Kidney capillary endothelial cell (primary cell): ENCODE measurements at regions not wholly inside any gene's neighbourhood (a gene's known extent, or its start where the extent isn't known, plus 50 kb on each side); places are given as distances from the start of the nearest gene placed in this dataset.
"Not testable (repeated sequence)": the region's sequence is repeated elsewhere in the genome, so short reads cannot be mapped to it uniquely, and the experiment has no call there.

Experiments used
- DNase-seq: peaks from one replicate; pipeline ENCODE4 v3.0.0-alpha.2; 2018; ENCODE audit warnings: low spot score

DNA sequence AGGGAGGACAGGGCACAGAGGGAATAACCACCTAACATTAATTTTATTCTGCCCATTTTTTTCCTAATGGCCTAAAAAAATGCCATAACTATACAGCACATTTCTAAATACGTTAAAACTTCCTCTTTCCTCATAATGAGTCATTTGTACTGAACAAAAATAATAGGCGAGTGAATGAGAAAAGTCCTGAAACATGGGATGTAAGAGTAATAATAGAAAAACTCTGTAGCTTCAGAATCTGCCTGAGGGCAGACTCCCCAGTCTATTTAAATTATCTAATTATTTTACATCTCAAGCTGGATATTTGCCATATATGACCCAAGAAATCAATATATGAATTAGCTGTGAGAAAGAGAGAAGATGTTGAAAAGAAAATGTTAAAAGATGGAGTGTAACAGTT lies 285.1 kb downstream of the TMX3 start:
- peak; percentile 26 for DNase-seq

DNA sequence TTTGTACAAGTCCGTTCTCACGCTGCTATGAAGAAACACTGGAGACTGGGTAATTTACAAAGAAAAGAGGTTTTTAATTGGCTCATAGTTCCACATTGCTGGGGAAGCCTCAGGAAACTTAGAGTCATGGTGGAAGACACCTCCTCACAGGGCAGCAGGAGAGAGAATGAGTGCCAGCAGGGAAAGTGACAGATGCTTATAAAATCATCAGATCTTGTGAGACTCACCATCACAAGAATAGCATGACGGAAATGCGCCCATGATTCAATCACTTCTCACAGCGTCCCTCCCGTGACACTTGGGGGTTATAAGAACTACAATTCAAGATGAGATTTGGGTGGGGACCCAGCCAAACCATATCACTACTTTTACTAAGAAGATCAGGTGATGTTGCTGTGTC lies 285.8 kb downstream of the TMX3 start:
- DNase-seq: no peak

DNA sequence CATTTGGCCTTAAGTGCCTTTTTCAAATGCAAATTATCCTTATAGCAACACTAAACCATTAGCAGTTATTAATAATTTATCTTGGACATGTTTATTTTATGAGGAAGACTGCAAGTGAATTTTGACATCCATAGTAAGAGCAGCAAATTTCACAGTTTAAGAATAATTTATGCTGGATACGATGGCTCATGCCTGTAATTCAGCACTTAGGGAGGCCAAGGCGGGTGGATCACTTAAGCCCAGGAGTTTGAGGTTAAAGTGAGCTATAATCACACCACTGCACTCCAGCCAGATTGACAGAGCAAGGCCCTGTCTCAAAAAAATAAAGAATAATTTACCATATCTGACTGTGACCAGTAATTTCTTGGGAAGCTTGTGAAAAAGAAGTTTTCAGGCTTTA lies 286.2 kb downstream of the TMX3 start:
- DNase-seq: no peak

DNA sequence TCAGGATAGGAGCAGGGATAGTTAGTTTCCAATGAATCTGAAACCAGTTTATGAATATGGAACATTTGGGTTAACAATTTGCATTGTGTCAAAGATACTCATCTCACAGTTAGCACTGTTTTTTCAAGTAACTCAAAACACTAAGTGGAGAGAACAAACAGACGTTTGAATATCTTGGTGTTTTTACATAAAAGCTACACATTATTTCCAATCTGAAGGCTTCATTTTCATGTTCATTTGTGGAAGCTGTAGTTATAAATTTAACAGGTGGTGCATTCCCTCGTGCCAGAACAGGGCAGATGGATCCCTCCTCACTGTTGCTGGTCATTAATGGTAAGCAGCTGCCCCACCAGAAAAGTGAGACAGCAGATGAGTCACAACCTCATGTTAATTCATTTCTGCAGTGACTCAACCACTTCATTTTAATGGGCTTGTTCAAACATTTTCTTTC lies 286.9 kb downstream of the TMX3 start:
- peak; percentile 50 for DNase-seq

DNA sequence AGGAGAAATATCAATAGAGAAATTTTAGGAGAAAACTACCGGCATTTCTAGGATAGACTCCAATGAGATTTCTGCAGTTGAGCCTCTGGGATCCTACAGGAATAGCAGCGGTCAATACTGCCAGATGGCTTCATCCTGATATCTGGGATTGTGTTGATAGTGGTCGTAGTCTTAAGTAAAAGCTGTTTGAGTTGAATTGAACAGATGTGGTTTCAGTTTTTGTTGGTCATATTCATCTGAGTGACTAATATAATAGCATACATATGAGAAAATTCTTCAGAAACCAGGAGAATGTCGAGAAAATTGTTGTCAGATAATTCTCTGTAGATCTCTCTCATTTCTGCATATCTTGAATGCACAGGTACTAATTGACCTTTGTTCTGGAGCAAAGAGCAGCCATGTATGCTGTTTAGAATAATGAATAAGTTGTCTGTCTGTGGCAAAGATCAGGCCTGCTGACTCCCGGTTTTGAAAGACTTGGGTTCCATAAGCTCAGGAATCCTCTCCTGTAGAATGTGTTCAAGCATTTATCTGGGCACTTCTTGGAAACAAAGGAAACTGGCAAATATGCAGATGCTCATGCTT lies 288.1 kb downstream of the TMX3 start:
- no peak for DNase-seq

DNA sequence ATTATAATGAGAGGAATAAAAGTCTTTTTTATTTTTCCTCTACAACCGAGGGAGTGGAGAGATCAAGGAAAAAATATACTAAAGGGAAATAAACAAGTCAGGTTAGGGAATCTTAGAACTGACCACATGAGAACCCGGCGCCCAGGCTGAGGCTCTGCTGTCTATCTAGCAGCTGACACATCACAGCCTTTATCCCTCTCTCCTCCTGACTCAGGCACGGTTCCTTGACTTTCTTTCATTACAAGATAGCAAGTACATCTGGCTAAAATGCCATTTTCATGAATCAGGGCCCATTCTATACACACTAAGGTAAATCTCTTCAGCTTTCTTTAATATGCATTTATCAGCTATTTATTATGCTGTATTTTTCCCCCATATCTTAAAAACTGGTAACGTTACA lies 296.0 kb downstream of the TMX3 start:
- no peak for DNase-seq

DNA sequence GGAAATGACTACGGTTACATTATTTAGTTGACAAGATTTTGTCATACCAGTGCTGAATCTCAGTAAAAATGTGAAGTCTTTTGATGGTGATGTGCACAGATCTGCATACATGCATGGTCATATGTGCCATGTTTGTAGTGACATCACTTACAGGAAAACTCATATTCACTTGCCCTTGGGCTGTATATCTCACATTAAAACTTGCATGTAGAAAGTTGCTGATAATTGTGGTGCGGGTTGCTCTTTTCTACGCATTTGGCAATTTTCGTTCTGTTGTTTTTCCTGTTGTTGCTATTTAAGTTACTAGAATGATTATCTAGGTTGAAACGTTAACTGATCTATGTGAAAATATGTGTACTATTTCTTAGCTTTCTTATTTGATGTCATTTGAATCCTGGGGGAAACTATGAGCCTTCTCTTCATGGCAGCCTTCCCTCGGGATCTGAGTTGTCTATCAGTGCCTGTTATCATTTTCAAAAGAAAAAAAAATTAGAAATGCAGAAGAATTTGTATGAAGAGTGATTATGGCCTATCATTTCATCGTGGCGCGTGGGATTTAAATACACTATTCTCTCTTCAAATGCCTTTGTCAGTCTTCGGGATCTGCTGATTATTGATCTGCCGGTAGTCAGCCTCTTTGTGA lies 296.6 kb downstream of the TMX3 start:
- no peak for DNase-seq

DNA sequence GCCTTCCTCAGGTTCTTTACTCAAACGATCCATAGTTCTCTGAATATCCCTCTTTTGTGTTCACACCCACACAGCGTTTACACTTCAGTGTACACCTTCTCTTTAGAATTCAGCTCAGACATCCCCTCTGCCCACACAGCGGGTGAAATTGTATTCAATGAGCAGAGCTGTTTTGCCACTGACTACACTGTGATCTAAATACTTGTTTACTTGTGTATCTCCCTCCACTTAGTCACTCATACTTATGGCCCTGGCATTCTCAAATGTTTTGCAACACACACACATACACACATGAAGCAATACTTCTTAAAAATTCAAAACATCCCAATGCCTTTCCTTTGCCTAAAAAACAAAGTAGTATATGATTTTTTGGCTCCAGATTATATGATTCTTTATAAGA lies 297.1 kb downstream of the TMX3 start:
- DNase-seq: no peak

DNA sequence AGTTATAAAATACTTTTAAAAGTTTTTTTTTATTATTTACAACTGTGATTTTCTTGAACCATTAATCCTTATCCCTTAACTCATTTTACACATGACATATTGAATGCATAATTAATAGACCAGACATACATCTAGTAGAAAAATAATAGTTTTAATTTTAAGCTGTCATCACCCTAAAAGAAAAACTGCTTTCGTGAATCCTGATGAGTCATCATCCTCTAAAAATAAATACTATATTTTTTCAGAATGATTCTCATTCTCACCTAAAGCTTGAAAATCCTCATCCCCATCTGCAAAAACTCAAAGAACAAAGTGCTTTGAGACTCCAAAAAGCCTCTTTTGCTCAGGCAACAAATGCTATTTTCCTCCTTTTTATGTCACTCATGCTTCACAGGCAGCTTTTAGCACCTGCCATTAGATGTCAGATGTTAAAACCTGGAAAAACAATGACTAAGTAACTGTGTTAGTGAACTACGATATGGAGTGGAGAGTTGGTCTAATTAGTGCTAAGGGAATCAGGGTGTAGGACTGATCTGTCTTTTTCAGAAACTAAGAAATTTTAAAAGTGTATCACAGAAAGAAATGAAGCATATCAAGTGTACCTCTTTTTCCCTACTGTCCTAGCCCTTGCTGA lies 297.6 kb downstream of the TMX3 start:
- DNase-seq: no peak

DNA sequence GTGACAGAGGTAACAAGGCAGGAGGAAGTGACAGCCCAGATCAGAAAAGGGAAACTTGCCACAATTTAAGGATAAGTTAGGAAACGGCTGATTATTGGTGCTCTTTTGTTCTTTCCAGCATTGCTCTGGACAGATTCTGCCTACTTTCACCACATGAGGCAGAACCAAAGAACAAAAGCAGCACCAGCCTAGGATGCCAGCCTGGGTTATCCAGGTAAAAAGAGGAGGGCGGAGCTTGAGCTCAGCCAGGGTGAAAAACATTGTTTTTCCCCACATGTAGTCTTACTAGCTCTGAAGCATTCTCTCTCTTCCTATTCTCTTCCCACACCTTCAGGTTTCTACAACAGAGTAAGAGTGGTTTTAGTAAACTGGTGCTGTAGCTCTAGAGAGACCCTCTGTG lies 300.5 kb downstream of the TMX3 start:
- DNase-seq: no peak

DNA sequence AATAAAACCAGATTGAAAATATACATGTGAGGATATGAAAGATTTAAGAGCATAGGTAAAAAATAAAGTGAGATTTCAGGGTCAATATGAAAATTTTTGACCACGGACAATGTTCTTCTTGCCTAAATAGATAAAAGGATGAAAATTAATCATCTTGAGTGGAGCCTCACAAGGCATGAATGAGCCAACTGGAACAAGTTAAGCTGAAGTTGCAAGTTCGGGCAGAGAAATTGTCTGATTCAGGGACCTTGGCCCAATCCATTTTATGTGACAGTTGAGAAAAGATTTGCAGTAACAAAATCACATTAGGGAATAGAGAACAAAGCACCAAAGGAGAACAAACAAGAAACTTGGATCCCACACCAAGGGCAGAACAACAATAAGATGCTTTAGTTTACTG lies 305.3 kb downstream of the TMX3 start:
- DNase-seq: no peak

DNA sequence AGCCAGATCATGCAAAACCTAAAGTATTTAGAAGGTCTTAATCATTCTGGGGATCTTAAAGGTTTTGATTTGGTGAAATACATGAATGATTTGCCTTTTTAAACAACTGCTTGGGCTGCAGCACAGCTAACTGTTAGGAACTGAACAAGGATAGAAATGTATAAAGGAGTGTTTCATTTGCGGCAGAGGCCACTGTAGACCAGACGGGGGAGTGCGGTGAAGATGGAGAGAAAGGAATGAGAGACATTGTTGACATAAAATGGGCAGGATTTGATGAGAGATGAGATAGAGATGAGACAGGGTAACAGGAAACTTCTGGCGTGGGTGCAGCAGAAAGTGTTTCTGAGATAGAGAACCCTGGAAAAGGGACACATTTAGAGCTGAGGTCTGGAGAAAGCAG lies 308.1 kb downstream of the TMX3 start:
- DNase-seq: no peak

DNA sequence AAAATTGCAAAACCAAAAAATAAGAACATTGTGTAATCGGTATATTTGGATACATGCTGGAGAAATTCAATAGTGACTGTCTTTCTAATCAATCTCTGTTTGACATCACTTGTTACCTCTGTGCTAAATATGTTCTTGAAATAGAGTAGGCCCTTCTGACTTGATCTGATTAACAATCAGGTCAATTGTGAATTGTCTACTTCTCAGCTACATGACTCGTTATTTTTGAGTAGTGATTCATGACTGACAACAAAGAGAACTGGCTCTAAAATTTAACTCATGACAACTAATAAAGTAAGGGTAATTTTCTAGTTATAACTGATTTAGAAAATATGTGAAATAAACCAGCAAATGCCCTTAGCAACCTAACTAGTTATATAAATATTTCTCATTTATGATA lies 312.1 kb downstream of the TMX3 start:
- DNase-seq: no peak

DNA sequence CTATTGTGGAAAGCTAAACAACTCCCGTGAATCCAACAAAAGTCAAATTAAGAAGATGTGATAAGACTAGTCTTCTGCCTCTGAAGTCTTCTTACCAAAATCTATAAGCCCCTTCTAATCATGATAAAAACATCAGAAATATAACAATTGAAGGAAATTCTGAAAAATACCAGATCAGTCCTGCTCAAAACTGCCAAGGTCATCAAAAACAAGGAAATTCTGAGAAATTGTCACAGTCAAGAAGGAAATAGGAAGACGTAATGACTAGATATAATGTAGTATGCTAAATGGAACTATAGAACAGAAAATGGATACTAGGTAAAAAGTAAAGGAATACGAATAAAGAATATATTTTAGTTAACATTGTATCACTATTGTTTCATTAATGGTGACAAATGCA lies 314.0 kb downstream of the TMX3 start:
- DNase-seq: no peak

DNA sequence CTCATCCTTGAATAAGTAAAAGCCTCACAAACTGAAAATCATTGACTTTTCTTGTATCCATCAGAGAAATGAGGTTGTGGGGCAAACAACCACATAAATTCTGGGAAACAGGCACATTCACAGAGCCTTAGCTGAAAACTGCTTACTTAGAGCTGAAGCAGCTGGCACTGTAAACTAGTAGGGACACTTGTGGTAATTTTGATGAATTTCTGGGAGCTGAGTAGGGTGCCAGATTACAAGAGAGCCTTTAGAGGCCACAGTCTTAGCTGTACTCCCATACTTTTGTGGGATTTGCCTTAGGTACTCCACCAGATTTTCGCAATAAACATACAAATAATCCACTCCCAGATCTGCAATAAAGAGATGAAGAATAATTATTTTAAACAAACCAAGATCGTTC lies 315.2 kb downstream of the TMX3 start:
- DNase-seq: no peak

DNA sequence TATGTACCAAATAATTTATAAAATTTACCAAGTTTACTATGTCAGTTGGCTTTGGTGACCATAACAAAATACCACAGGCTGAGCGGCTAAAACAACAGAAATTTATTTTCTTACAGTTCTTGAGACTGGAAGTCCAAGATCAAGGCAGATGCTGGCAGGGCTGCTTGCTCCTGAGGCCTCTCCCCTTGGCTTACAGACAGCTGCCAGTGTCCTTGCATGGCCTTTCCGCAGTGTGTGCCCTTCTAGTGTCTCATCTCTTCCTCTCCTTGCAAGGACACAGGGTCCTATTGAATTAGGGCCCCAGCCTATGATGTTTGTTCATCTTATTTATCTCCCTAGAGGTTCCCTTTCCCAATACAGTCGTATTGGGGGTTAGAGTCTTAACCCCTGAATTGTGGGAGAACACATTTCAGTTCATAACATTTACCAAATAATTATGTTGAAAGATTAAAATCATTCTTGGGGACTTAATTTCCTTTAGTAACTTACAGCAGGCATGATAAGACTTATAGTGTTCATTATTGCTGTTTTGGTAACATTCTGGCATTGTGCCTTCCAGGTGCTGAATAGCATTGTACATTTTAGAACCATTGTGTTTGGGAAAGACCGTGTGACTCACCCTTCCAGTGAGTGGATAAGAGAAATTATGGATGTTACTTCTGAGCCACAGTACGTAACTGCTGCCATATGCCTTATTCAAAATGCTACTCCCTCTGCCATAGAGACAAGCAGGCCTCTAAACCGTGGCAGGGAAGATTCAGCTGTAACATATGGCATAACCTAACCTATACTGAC lies 317.5 kb downstream of the TMX3 start:
- no peak for DNase-seq

DNA sequence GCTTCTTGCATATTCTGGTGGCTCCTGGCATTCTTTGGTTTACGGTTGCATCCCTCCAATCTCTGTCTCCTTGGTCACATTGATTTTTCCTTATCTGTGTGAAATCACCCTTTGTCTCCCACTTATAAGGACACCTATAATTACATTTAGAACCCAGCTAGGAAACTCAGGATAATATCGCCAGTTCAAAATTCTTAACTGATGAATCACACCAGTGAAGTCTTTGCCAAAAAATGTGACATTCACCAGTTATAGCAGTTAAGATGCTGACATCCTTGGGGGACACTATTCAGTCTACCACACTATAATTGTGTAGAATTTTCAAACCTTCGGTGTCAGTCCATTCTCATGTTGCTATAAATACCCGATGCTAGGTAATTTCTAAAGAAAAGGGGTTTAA lies 320.2 kb downstream of the TMX3 start:
- DNase-seq: peak; percentile 3

DNA sequence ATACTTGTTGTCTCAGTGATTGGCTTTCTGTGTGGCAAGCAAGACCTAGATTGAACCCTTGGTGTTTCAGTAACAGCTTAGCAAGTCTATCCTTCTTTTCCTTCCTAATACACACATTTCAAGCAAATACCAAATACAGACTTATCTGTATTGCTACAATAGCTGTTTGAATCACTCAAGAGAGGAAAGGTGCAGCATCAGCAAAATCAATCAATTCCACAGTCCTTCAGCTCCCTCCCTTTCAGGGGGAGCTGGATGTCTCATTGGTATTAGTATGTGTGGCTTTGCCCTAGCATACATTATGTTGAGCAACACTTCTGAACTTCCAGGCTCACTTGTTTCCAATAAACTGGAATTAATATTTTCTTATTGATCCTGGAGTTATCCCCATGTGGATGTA lies 323.1 kb downstream of the TMX3 start:
- DNase-seq: no peak

DNA sequence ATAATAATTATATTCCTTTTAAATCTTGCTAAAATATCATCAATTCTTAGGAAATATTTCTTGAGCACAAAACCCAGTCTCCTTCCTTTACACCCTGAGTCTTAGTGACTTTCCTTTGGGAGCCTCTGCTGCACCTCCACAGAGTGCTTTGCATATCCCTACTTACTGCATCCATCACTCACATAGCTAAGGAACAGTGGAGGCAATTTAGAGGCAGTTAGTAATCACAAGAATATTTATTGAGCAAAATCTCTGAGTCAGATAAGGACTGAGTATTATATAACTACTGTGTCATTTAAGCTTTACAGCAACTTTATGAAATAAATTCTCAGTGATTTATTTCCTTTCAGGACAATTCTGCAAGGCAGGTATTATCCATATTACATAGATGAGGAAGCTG lies 327.7 kb downstream of the TMX3 start:
- no peak for DNase-seq

DNA sequence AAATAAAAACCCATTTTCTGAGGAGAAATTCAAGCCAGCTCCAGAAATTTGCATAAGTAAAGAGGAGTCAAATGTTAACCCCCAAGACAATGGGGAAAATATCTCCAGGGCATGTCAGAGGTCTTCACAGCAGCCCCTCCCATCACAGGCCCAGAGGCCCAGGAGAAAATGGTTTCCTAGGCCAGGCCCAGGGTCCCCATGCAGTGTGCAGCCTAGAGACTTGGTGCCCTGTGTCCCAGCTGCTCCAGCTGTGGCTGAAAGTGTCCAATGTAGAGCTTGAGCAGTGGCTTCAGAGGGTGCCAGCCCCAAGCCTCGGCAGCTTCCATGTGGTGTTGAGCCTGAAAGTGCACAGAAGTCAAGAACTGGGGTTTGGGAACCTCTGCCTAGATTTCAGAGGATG lies 330.9 kb downstream of the TMX3 start:
- not testable (repeated sequence) for DNase-seq

DNA sequence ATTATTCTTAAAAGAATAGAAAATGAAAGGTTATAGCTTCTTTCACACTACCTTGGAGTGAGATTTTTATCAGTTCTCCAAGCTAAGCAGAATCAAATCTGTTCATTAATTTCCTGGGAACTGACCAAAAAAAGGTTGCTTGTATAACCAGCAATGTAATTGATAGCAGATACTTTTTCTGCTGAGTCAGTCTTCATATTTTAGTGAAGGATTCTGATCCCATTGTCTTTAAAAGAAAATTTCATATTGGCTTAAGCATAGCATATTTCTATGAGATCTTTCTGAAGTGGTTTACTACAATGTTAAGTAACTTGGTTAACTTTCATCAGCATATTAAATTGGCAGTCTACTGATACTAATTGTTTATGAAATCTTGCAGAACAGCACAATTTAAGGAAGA lies 338.0 kb downstream of the TMX3 start:
- DNase-seq: no peak

DNA sequence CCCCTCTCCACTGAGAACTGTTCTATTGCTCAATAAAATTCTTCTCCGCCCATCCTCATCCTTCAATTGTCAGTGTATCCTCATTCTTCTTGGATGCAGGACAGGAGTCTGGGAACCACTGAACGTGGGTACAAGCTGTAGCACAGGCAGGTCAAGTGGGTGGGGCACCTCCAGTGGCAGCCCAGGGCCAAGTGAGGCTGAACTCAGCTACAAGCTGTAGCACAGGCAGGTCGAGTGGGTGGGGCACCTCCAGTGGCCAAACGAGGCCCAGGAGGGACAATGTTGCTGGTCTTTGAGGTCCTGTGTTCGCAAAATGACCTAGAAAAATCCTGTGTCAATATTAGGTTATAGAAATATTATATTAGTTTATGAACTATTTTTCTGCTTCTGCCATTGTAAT lies 352.0 kb downstream of the TMX3 start:
- DNase-seq: no peak

DNA sequence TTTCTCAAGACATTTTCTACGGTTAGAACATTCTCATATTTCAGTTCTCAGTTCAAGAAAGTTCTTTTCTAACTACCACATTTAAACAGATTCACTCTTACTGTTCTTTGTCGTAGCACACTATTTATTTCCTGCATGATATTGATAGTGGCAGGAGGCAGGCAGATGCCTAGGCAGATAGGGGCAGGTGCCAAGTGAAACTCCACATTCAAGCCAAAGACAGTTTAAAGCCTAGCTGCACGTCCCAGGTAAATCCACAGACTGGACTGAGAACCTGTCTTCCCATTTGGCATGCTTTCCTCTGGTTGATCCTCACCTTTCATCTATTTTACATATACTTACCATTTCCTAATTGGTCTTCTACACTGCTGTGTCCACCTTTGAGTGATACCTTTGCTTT lies 359.3 kb downstream of the TMX3 start:
- DNase-seq: no peak
